Hepatocyte (in vitro differentiated cells): ENCODE measurements at regions not wholly inside any gene's neighbourhood (a gene's known extent, or its start where the extent isn't known, plus 50 kb on each side); places are given as distances from the start of the nearest gene placed in this dataset.

Source experiments
- CTCF ChIP-seq: fragments of 200-600 bp; sonication (generic); IDR thresholded peaks from 2 replicates; pipeline ENCODE4 v1.5.1; 2016; ENCODE audit warnings: antibody characterized with exemption, mild to moderate bottlenecking; ENCODE audit not compliant: poor library complexity
- EZH2 ChIP-seq: fragments of 200-600 bp; sonication (generic); IDR thresholded peaks from 2 replicates; pipeline ENCODE4 v1.6.1; 2016; ENCODE audit warnings: antibody characterized with exemption, mild to moderate bottlenecking, borderline replicate concordance
- EZH2phosphoT487 ChIP-seq: fragments of 200-600 bp; sonication (generic); IDR thresholded peaks from one replicate; pipeline ENCODE4 v1.6.1; 2018; ENCODE audit warnings: antibody characterized with exemption, mild to moderate bottlenecking, low read depth, moderate library complexity; ENCODE audit not compliant: unreplicated experiment, severe bottlenecking

DNA sequence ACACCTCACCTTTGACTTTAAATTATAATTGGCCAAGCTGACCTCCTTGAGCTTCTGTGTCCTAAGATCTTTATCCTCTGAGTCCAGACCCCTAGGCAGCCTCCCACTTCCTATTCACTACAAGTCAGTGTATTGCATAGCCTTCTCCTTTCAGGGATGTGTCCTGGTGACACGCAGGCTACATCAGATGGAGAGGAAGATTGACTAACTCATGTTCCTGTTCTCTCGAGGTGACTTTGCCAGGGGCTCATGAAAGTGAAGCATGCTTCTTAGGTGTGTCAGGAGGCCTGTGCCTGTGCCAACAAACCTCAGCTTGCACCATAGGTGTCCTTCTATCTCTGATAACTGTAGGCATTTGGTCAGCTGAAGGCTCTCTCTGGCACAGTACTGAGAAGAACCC, 195.7 kb upstream of the HS3ST1 start:
- no peak for TF ChIP-seq CTCF
- no peak for TF ChIP-seq EZH2
- no peak for TF ChIP-seq EZH2phosphoT487
